Left lung (tissue), 4 donors: ENCODE measurements at regions not wholly inside any gene's neighbourhood (a gene's known extent, or its start where the extent isn't known, plus 50 kb on each side); places are given as distances from the start of the nearest gene placed in this dataset.
A peak's percentile ranks its signal among the peaks of the same experiment; 100 is the strongest.

ENCODE experiments used
- ATAC-seq: fragments of 200-7000 bp; cut with Tn5 transposase; one replicate; pipeline ENCODE4 v1.9.1; 2020; ENCODE audit warnings: moderate library complexity
- DNase-seq, 4 donors: peaks; one replicate each; pipeline ENCODE4 v3.0.0-alpha.2; 2013 to 2020
- H3K27ac ChIP-seq, 2 donors: fragments of 200-600 bp; sonication (generic) in 1 of 2; one replicate each; pipeline versions ENCODE4 v1.5.0 to v1.8.0; 2020 to 2021
- H3K27me3 ChIP-seq, 2 donors: fragments of 200-600 bp; sonication (generic) in 1 of 2; one replicate each; pipeline versions ENCODE4 v1.5.0 to v1.8.0; 2020 to 2021
- H3K36me3 ChIP-seq, 2 donors: fragments of 200-600 bp; sonication (generic) in 1 of 2; one replicate each; pipeline versions ENCODE4 v1.5.0 to v1.8.0; 2020 to 2021
- H3K4me1 ChIP-seq, 2 donors: fragments of 200-600 bp; one replicate each; pipeline ENCODE4 v1.8.0; 2021
- H3K4me3 ChIP-seq, 2 donors: fragments of 200-600 bp; sonication (generic) in 1 of 2; one replicate each; pipeline versions ENCODE4 v1.5.0 to v1.8.0; 2020 to 2021; ENCODE audit warnings: mild to moderate bottlenecking in 1 of 2
- H3K9me3 ChIP-seq, 2 donors: fragments of 200-600 bp; sonication (generic) in 1 of 2; one replicate each; pipeline versions ENCODE4 v1.5.0 to v1.8.0; 2020 to 2021
- CTCF ChIP-seq, 2 donors: fragments of 200-600 bp; sonication (generic) in 1 of 2; IDR thresholded peaks; one replicate each; pipeline versions ENCODE4 v1.5.0 to v1.8.0; 2021; ENCODE audit warnings: antibody characterized with exemption in 2 of 2
- intact Hi-C, 2 donors: fragments of 100-400 bp; cut with DNase I; formaldehyde crosslinking; loops; one replicate each; pipeline versions ENCODE4 v1.11.2 to v1.14.2; 2022
- donor health status: DM: no; HTN: yes; CAD: no.
- donor health status: DM: no; HTN: no; CAD: no.

- TF ChIP-seq CTCF (IDR thresholded peaks at IDR 0.05): no peak
- intact Hi-C loops: no loop called here
These were observed 1131.0 kb downstream of the MAT2B start for GRCh38 chr5:164636456-164636855.

DNA sequence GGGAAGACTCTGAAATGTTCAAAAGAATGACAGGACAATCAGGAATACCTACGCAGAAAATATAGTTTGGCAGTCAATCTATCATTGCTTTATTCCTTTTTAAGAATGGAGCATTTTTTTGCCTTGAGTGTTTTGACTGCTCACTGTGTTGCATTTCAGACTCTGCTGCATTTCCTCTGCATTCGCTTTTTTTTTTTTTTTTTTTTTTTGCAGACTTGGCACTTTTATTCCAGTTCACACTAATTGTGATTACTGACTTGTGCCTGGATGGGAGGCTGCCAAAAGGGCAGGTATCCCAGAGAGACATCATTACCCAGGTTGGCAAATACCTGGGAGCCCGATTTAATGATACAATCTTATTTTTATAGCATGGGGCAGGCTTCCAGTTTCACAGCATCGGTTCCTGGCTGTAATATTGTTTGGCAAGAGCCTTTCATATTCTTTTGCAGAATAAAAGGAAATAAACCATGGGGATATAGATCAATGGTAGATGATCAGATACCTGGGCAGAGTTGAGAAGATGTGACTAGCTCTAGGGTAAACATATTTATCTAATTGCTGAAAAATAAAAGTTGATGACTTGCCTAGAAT is 1132.6 kb downstream of the MAT2B start:
- H3K4me1 ChIP-seq: no peaks in the 10 kb centered on the region
- H3K4me3 ChIP-seq: no peak overlapping the region
- intact Hi-C loops: no loop called here
- no peaks in the 10 kb centered on the region for H3K9me3 ChIP-seq
- DNase-seq: no peak
- no peak for ATAC-seq
- TF ChIP-seq CTCF (IDR thresholded peaks at IDR 0.05): no peak
- H3K27ac ChIP-seq: no peak overlapping the region
- H3K36me3 ChIP-seq: no peaks in the 10 kb centered on the region
- no peaks in the 10 kb centered on the region for H3K27me3 ChIP-seq

More at GRCh38 chr5:164636456-164636855, 1131.0 kb downstream of the MAT2B start:
- no peak overlapping the region for H3K27ac ChIP-seq
- no peaks in the 10 kb centered on the region for H3K36me3 ChIP-seq
- no peaks in the 10 kb centered on the region for H3K9me3 ChIP-seq
- no peaks in the 10 kb centered on the region for H3K27me3 ChIP-seq
- no peak overlapping the region for H3K4me3 ChIP-seq
- ATAC-seq (no peak), DNase-seq (no peak)
- no peaks in the 10 kb centered on the region for H3K4me1 ChIP-seq

DNA sequence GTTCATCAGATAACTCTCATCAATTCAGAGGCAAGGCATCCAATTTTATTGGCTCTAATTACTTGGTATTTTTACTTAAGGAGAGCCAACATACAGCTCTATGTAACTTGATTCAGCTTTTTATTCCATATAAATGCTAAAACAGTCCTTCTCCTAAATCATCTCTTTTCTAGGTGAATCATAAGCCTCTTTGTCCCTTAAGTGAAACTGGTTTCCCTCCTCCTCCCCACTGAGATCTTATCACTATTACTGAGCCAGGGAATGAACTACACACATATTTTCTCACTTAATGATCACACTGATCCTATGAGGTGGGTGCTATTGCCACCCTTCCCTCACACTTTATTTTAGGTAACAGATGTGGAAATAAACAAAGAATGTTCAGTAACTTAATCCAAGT is 1143.8 kb downstream of the MAT2B start:
- ATAC-seq (no peak), DNase-seq (no peak)
- Histone ChIP-seq H3K9me3 (no peaks in the 10 kb centered on the region), H3K4me3 (no peak overlapping the region), H3K4me1 (no peaks in the 10 kb centered on the region), H3K27me3 (no peaks in the 10 kb centered on the region), H3K36me3 (no peaks in the 10 kb centered on the region), H3K27ac (no peak overlapping the region)
- intact Hi-C loops: no loop called here
- TF ChIP-seq CTCF (IDR thresholded peaks at IDR 0.05): no peak

- no peaks in the 10 kb centered on the region for H3K9me3 ChIP-seq
- H3K4me1 ChIP-seq: no peaks in the 10 kb centered on the region
- no peak overlapping the region for H3K27ac ChIP-seq
- no peaks in the 10 kb centered on the region for H3K36me3 ChIP-seq
- H3K4me3 ChIP-seq: no peak overlapping the region
- no peaks in the 10 kb centered on the region for H3K27me3 ChIP-seq
- intact Hi-C loops: no loop called here
- DNase-seq: no peak
- no peak for ATAC-seq
- no peak for TF ChIP-seq CTCF (IDR thresholded peaks at IDR 0.05)
These were observed 1145.0 kb downstream of the MAT2B start for GRCh38 chr5:164650427-164650826.

GRCh38 chr5:164651546-164652275 is 1146.3 kb downstream of the MAT2B start:
- DNase-seq (no peak), ATAC-seq (no peak)
- Histone ChIP-seq H3K4me3 (no peak overlapping the region), H3K27ac (peak overlapping the region in 1 of 2 donors; percentile 6), H3K4me1 (no peaks in the 10 kb centered on the region), H3K27me3 (no peaks in the 10 kb centered on the region), H3K36me3 (no peaks in the 10 kb centered on the region), H3K9me3 (no peaks in the 10 kb centered on the region)
- intact Hi-C loops: no loop called here
- TF ChIP-seq CTCF (IDR thresholded peaks at IDR 0.05): no peak
